Activated gamma-delta T cell treated with anti-CD3 and anti-CD28 coated beads, Interleukin-2, amount 50 U/mL, for 16 hours (primary cell): ENCODE measurements at regions not wholly inside any gene's neighbourhood (a gene's known extent, or its start where the extent isn't known, plus 50 kb on each side); places are given as distances from the start of the nearest gene placed in this dataset.
"Not testable (repeated sequence)": the region's sequence is repeated elsewhere in the genome, so short reads cannot be mapped to it uniquely, and the experiment has no call there.

Experiments used
- DNase-seq: peaks from one replicate; pipeline ENCODE4 v3.0.0-alpha.2; 2020; ENCODE audit warnings: low read depth

GRCh38 chr18:39162013-39162827 lies 1596.6 kb upstream of the CELF4 start:
- DNase-seq: no peak

GRCh38 chr18:39149211-39149806 lies 1583.7 kb upstream of the CELF4 start:
- no peak for DNase-seq

GRCh38 chr18:39134255-39134654 lies 1568.7 kb upstream of the CELF4 start:
- no peak for DNase-seq

- not testable (repeated sequence) for DNase-seq
Measured at GRCh38 chr18:39127538-39127937, 1561.9 kb upstream of the CELF4 start.

DNA sequence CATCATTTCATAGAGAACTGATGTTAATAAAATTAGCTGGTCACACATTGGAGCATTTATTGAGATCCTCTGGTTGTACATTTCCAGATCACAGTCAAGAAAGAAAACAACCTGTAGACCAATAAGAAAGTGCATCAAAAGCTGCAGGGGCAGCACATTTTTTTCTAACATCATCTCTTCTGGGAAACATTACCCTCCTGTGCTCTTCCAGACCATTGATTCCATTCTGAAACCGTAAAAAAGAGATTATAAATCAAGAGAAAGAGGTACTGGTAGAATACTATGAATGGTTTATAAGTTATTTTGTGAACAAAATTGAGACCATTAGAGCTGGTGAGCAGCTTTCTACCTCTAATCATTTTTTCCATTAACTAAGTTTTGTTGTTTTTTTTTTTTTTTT lies 1548.2 kb upstream of the CELF4 start:
- no peak for DNase-seq

GRCh38 chr18:39105104-39105503 lies 1539.5 kb upstream of the CELF4 start:
- DNase-seq: no peak

GRCh38 chr18:39072970-39073369 lies 1507.4 kb upstream of the CELF4 start:
- DNase-seq: no peak

DNA sequence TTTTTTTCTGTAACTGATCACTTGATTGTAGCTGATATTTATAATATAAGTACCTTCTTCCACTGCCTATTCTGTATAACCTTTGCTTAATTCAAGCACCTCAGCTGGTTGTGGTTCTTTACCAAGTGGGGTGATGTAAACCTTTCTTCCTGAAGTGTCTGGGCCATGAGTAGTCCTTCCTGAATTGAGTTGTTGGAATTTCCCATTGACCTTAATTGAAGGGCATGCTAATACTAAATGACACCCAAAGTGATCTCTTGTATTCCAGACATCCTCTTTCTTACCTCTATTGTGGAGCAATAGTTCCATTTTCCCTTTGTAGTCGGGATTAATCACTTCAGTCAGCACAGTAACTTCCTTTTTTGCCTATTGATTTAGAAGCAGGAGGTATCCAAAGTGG lies 1496.8 kb upstream of the CELF4 start:
- DNase-seq: no peak

GRCh38 chr18:39058386-39059000 lies 1492.9 kb upstream of the CELF4 start:
- no peak for DNase-seq

GRCh38 chr18:39057423-39058064 lies 1491.9 kb upstream of the CELF4 start:
- no peak for DNase-seq

GRCh38 chr18:39053571-39053970 lies 1488.0 kb upstream of the CELF4 start:
- DNase-seq: no peak

DNA sequence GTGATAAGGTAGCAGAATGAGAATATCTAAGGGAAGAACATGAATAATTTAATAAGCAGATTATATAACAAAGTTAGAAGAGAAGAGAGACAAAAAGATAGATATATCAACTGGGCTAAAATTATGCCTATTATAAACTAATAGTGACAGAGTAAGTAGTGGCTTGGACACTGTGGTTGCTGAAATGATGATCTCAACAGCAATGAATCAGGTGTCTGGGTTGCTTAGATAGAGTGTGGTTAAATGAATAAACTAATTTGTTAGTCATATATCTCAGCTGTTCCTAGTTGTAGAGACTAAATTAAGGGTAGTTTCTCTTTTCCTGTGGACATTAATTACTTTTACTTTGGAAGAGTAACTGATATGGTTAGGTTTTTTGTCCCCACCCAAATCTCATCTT lies 1485.4 kb upstream of the CELF4 start:
- no peak for DNase-seq

DNA sequence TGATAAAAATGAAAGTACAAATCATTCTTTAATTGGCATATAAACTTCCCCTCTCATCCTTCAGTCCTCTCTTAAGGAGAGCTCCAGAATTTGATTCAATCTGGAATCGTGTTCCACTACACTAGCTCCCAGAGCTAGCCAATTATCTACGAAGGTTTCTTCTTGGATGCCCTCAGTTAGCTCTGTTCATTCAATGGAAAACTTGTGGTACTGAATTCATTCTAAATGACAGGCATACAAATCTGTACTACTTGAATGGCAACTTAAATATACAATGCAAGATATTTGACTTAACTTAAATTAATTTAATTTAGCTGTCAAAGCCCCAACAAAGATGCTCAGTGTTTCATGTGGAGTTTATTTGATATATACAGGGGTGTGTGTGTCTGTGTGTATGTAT lies 1474.2 kb upstream of the CELF4 start:
- no peak for DNase-seq

DNA sequence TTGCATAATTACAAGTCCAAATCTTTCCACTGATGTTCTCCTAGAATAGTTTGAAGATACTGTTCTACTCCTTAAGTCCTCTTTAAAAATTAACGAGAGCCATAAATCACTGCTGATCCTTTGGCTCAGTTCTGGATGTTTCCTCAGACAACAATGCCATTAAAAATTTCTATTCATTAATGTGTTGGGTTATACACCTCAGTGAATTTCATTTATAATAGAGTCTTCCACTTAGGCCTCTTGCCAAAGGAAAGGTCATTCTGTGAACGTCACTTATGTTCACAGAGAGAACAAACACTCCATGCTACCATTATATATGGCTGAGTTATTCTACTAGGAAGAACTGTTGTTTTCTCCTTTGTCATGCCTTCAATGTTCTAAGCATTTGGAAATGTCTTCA lies 1472.3 kb upstream of the CELF4 start:
- no peak for DNase-seq

GRCh38 chr18:39033312-39033711 lies 1467.7 kb upstream of the CELF4 start:
- DNase-seq: no peak

GRCh38 chr18:39031647-39032046 lies 1466.0 kb upstream of the CELF4 start:
- DNase-seq: no peak

DNA sequence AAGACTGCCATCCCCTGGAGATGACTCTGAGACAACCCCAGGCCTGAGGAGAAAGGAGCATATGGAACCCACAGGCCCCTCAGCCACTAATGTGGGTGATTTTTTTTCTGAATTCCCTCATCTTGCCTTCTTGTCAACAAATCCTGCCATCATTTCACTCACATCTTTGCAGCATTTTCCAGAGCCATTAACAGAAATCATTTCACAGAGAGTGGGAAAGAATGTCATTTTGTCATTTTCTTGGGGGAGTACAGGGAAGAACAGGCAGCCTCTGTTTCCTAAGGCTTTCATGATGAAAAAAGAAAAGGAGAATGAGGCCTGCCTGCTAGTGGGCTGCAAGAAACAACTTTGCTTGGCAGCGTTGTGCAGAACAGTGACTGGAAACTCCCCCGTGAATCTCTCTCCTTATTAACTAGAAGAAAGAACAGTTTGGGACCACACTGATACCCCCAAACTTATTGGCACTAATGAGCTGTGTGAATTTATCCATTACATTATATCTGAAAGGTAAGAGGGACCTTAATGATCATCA lies 1464.6 kb upstream of the CELF4 start:
- no peak for DNase-seq

- no peak for DNase-seq
Measured at GRCh38 chr18:39025531-39025930, 1459.9 kb upstream of the CELF4 start.

DNA sequence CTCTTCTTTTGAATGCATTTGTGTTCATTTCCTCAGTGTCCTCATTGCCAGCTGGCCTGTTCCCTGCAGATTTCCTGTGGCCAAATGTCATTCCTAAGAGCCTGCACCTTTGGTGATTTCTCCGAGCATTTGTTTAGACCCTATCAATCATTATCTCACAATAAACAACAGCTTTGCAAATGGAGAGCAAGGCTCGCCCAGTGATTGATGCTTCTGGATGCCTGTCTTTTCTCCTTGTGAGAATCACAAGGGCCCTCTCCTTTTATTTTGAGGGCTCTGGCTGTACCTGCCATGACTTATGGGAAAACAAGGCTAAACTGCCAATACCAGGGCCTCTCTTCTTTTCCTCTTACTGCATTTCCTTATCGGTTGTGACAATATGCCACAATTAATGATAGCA lies 1454.4 kb upstream of the CELF4 start:
- DNase-seq: no peak

GRCh38 chr18:39007031-39007902 lies 1441.7 kb upstream of the CELF4 start:
- DNase-seq: no peak

DNA sequence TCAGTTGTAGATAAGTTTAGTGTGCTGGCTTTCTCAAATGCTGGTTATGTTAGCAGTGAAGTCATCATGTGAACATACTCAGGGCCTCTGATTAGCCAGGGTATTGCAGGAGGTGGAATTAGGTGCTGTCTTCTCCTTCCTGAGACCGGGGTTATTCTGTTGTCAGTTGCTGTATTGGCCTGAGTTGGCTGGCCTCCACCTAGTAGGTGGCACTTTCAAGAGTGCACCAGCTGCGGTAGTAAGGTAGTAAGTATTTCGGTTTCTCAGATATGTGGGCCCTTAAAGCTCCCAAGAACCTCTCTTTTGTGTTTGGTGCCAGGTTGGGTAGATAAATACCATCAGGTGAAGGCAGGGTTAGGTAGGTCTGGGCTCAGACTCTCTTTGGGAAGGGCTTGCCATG lies 1430.5 kb upstream of the CELF4 start:
- no peak for DNase-seq

DNA sequence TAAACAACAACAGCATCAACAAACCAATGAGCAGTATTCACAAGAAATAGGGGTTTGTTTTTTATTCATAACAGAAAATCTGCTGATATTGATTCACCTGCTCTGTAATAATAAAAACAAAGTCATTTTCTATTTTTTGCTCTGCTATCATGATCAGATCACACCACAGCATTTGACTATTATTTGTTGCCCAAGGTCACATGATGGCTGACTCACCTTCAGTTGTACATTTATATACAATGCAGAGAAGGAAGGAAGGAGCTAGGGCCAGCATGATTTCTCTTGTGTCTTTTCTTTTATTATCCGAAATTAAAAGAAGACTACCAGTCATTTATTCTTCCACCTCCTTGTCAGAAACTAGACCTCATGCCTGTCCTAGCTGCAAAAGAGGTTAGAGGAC lies 1427.7 kb upstream of the CELF4 start:
- no peak for DNase-seq
